ENCODE measurements at regions not wholly inside any gene's neighbourhood (a gene's known extent, or its start where the extent isn't known, plus 50 kb on each side); places are given as distances from the start of the nearest gene placed in this dataset.
"Not testable (repeated sequence)": the region's sequence is repeated elsewhere in the genome, so short reads cannot be mapped to it uniquely, and the experiment has no call there.

GRCh38 chrX:63179852-63180251 lies 171.3 kb downstream of the SPIN4 start:
- DNase-seq (ENCODE audit: low spot score) = not testable (repeated sequence)

GRCh38 chrX:63176578-63176977 lies 174.6 kb downstream of the SPIN4 start:
- DNase-seq (ENCODE audit: low spot score) = not testable (repeated sequence)

GRCh38 chrX:63173841-63174718 lies 177.1 kb downstream of the SPIN4 start:
- DNase-seq (ENCODE audit: low spot score) = not testable (repeated sequence)

- DNase-seq (ENCODE audit: low spot score) = not testable (repeated sequence)
Observed at GRCh38 chrX:63169416-63169815, 181.7 kb downstream of the SPIN4 start.

GRCh38 chrX:63168949-63169348 lies 182.2 kb downstream of the SPIN4 start:
- DNase-seq (ENCODE audit: low spot score) = not testable (repeated sequence)

- DNase-seq (ENCODE audit: low spot score) = not testable (repeated sequence)
Observed at GRCh38 chrX:63167002-63167401, 184.1 kb downstream of the SPIN4 start.

- DNase-seq (ENCODE audit: low spot score) = not testable (repeated sequence)
Observed at GRCh38 chrX:63160994-63161393, 190.1 kb downstream of the SPIN4 start.

- DNase-seq (ENCODE audit: low spot score) = not testable (repeated sequence)
Observed at GRCh38 chrX:63160340-63160739, 190.8 kb downstream of the SPIN4 start.

- DNase-seq (ENCODE audit: low spot score) = not testable (repeated sequence)
Observed at GRCh38 chrX:63145526-63145925, 205.6 kb downstream of the SPIN4 start.

GRCh38 chrX:63142588-63142987 lies 208.5 kb downstream of the SPIN4 start:
- DNase-seq (ENCODE audit: low spot score) = not testable (repeated sequence)

GRCh38 chrX:63135859-63136258 lies 215.3 kb downstream of the SPIN4 start:
- DNase-seq (ENCODE audit: low spot score) = not testable (repeated sequence)

- no peak for DNase-seq (ENCODE audit: low spot score)
Observed at GRCh38 chrX:63128509-63128908, 222.6 kb downstream of the SPIN4 start.

GRCh38 chrX:63115196-63115595 lies 235.9 kb downstream of the SPIN4 start:
- DNase-seq (ENCODE audit: low spot score) = no peak

- no peak for DNase-seq (ENCODE audit: low spot score)
Observed at GRCh38 chrX:63101879-63102620, 249.1 kb downstream of the SPIN4 start.

- DNase-seq (ENCODE audit: low spot score) = no peak
Observed at GRCh38 chrX:63058204-63058603, 292.9 kb downstream of the SPIN4 start.

- DNase-seq (ENCODE audit: low spot score) = no peak
Observed at GRCh38 chrX:63050225-63050624, 300.9 kb downstream of the SPIN4 start.

GRCh38 chrX:63032811-63033210 lies 318.3 kb downstream of the SPIN4 start:
- DNase-seq (ENCODE audit: low spot score) = no peak

- no peak for DNase-seq (ENCODE audit: low spot score)
Observed at GRCh38 chrX:63013549-63013948, 337.6 kb downstream of the SPIN4 start.

GRCh38 chrX:63012574-63012973 lies 338.6 kb downstream of the SPIN4 start:
- no peak for DNase-seq (ENCODE audit: low spot score)

- DNase-seq (ENCODE audit: low spot score) = not testable (repeated sequence)
Observed at GRCh38 chrX:63000196-63000595, 350.9 kb downstream of the SPIN4 start.

Measured in hepatic stellate cell (primary cell).